ENCODE measurements at regions not wholly inside any gene's neighbourhood (a gene's known extent, or its start where the extent isn't known, plus 50 kb on each side); places are given as distances from the start of the nearest gene placed in this dataset.

GRCh38 chr20:57824909-57825308 is 115.1 kb upstream of the PMEPA1 start:
- Mint-ChIP-seq H3K9me3 (no peaks in the 10 kb centered on the region), H3K36me3 (ENCODE audit: low read depth) (no peaks in the 10 kb centered on the region), H3K4me1 (peaks cover 5% of the 10 kb centered on the region; the same call in 1 of the 3 replicates), H3K27me3 (ENCODE audit: insufficient read depth, low read depth, poor library complexity) (peaks cover 4% of the 10 kb centered on the region), H3K4me3 (no peak overlapping the region), H3K27ac (no peak overlapping the region)
- H3K9me2 ChIP-seq (ENCODE audit: insufficient read depth), result no peaks in the 10 kb centered on the region
- H4K20me1 ChIP-seq (replicated peaks; ENCODE audit: insufficient read depth), result no peaks in the 10 kb centered on the region
- no peak for DNase-seq (ENCODE audit: low spot score)
- H3K36me3 ChIP-seq (ENCODE audit: insufficient read depth), result no peaks in the 10 kb centered on the region
- no peak overlapping the region for H3K27ac ChIP-seq (ENCODE audit: low read depth)
- no peaks in the 10 kb centered on the region for H3F3A ChIP-seq (replicated peaks; ENCODE audit: low read depth)
- H3K4me2 ChIP-seq, result no peak overlapping the region
- no peaks in the 10 kb centered on the region for H3K27me3 ChIP-seq (ENCODE audit: insufficient read depth)
- H3K4me3 ChIP-seq, result no peak overlapping the region
- no peaks in the 10 kb centered on the region for H3K4me1 ChIP-seq (ENCODE audit: insufficient read depth)
- TF ChIP-seq ZNF462 (CRISPR knock-in tag; IDR thresholded peaks at IDR 0.05) (no peak), ZNF114 (CRISPR knock-in tag; IDR thresholded peaks at IDR 0.05) (no peak)
- no peak for ATAC-seq
- no peak overlapping the region for H2AFZ ChIP-seq
- H3K79me2 ChIP-seq (replicated peaks; ENCODE audit: insufficient read depth), result no peaks in the 10 kb centered on the region

- ATAC-seq (no peak), DNase-seq (ENCODE audit: low spot score) (no peak)
- Histone ChIP-seq H3F3A (replicated peaks; ENCODE audit: low read depth) (no peaks in the 10 kb centered on the region), H3K36me3 (ENCODE audit: insufficient read depth) (no peaks in the 10 kb centered on the region), H3K4me1 (ENCODE audit: insufficient read depth) (no peaks in the 10 kb centered on the region), H3K27me3 (ENCODE audit: insufficient read depth) (no peaks in the 10 kb centered on the region), H2AFZ (no peak overlapping the region), H4K20me1 (replicated peaks; ENCODE audit: insufficient read depth) (no peaks in the 10 kb centered on the region), H3K9me2 (ENCODE audit: insufficient read depth) (no peaks in the 10 kb centered on the region), H3K27ac (ENCODE audit: low read depth) (no peak overlapping the region), H3K79me2 (replicated peaks; ENCODE audit: insufficient read depth) (no peaks in the 10 kb centered on the region), H3K4me2 (no peak overlapping the region), H3K4me3 (no peak overlapping the region)
- Mint-ChIP-seq H3K27me3 (ENCODE audit: insufficient read depth, low read depth, poor library complexity) (peaks cover 5% of the 10 kb centered on the region), H3K36me3 (ENCODE audit: low read depth) (no peaks in the 10 kb centered on the region), H3K4me1 (peaks cover 5% of the 10 kb centered on the region; the same call in 1 of the 3 replicates), H3K27ac (no peak overlapping the region), H3K9me3 (peaks cover 2% of the 10 kb centered on the region; the same call in 1 of the 3 replicates), H3K4me3 (no peak overlapping the region)
- no peak for TF ChIP-seq REST (IDR thresholded peaks at IDR 0.05; ENCODE audit: unreplicated experiment)
- TF ChIP-seq JUNB (IDR thresholded peaks at IDR 0.05; ENCODE audit: unreplicated experiment), result no peak
- TF ChIP-seq ZNF114 (CRISPR knock-in tag; IDR thresholded peaks at IDR 0.05), result no peak
- TF ChIP-seq NANOG (IDR thresholded peaks at IDR 0.05; ENCODE audit: borderline replicate concordance), result no peak
- no peak for TF ChIP-seq EZH2 (IDR thresholded peaks at IDR 0.05; ENCODE audit: low read depth, unreplicated experiment)
- no peak for TF ChIP-seq STAT1 (IDR thresholded peaks at IDR 0.05; ENCODE audit: unreplicated experiment)
- no peak for TF ChIP-seq ETS1 (IDR thresholded peaks at IDR 0.05)
- no peak for TF ChIP-seq EZH2phosphoT487 (IDR thresholded peaks at IDR 0.05; ENCODE audit: unreplicated experiment)
- no peak for TF ChIP-seq POLR2AphosphoS5 (IDR thresholded peaks at IDR 0.05; ENCODE audit: low read depth)
Measured at GRCh38 chr20:57821935-57822334, 112.1 kb upstream of the PMEPA1 start.
